AG08395 (cell line): ENCODE measurements at regions not wholly inside any gene's neighbourhood (a gene's known extent, or its start where the extent isn't known, plus 50 kb on each side); places are given as distances from the start of the nearest gene placed in this dataset.
A peak's percentile ranks its signal among the peaks of the same experiment; 100 is the strongest.

Experiments
- DNase-seq: peaks from one replicate; pipeline ENCODE4 v3.0.0; 2012; ENCODE audit warnings: mixed read lengths, low spot score

- no peak for DNase-seq
These were observed 130.3 kb upstream of the NUDT7 start for GRCh38 chr16:77592021-77592420.

GRCh38 chr16:77594057-77594456 lies 128.3 kb upstream of the NUDT7 start:
- DNase-seq = no peak

DNA sequence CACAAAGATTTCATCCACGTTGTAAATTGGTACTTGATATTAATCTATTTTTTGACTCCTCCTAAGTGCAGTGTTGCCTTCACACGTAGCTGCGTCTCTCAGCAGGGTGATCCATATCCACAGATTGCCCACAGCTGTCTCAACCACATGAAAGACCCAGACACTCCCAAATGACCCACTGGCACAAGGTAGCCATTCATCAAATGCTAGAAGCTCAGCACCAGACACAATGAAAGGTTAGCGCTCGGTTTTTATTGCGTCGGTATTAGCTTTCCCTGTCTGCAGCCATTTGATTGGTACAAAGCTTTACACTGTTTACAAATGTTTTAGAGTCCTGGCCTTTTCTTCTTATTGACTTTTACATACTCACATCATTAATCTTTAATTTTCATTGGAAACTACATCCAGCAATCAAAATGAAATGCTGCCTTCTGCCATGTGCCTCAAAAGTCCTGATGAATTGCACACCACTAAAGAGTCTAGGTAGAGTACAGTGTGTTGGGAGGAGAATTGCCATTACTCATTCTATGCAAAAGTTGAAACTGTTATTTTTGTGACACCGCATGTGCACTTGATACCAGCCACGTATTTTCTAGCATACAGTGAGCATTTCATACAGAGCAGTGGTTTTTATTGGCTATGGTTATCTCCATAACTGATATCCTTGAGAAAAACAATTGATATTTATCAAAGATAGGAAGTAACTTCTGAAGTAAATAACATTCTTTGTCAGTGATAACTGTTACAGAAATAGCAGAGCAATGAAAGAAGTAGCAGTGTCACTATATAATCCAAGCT lies 127.3 kb upstream of the NUDT7 start:
- DNase-seq = no peak

DNA sequence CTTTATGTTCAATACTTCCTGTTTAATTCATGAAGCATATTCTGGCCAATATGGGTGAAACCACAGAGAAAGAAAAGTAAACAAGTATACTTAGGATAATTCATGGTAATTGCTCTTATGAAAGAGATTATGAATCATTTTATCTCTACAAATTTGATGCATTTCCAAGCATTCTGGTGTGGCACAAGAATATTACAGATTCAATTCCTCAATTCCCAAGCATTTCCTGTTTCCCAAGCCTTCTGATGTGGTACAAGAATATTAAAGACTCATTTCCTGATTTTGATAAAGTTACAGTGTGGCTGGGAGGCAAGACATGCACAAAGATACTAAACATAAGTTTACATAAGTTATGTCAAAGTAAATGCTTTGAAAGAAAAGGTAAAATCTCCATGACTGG lies 126.1 kb upstream of the NUDT7 start:
- no peak for DNase-seq

GRCh38 chr16:77599793-77600415 lies 122.4 kb upstream of the NUDT7 start:
- peak; percentile 46 for DNase-seq

DNA sequence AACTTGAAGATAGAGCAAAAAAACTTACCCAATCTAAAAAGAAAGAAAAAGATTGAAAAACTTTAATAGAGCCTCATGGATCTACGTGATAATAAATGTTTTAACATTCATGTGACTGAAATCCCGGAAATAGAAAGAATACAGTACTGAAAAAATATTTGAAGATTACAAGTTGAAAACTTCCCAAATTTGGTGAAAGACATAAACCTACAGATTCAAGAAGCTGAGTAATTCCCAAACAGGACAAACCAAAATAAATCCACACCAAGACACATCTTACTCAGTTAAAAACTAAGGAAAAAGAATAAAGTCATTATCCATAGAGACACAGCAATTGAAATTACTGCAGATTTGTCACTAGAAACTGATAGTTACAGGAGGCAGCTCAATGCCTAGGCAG lies 121.8 kb upstream of the NUDT7 start:
- no peak for DNase-seq

DNA sequence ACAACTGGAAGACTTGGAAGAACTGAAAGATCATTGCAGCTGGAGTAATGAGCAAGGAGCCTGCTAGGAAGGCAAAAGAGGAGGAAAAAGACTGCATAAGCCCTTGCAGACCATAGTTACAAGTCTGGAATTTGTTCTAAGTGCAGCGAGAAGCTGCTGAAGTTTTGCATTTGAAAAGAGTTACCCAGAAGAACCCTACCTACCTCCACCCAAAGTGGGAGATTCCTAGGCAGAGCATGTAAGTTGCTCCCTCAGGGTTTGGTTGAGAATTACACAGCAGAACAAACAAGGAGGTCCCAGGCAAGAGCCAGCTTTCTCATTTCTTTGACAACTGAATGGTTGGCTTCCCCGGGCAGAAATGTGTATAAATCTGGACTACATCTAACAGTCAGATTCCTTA lies 118.7 kb upstream of the NUDT7 start:
- DNase-seq = no peak

GRCh38 chr16:77610496-77610895 lies 111.8 kb upstream of the NUDT7 start:
- DNase-seq = no peak

DNA sequence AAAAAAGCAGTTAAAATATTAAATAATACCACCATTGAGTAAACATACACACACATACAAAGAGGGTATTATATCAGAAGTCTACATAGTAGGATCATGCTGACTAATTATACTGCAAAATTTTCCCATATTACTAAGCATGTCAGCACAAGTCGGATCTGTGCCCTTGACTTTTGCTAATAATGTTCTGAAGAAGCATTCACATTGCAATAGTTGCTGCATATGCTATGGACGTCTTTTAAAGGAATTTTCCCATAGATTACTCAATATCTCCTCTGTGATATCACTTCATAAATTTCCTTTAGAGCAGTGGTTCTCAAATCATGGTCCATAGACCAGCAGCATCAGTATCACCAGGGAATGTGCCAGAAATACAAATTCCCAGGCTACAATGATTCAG lies 110.9 kb upstream of the NUDT7 start:
- DNase-seq = no peak

DNA sequence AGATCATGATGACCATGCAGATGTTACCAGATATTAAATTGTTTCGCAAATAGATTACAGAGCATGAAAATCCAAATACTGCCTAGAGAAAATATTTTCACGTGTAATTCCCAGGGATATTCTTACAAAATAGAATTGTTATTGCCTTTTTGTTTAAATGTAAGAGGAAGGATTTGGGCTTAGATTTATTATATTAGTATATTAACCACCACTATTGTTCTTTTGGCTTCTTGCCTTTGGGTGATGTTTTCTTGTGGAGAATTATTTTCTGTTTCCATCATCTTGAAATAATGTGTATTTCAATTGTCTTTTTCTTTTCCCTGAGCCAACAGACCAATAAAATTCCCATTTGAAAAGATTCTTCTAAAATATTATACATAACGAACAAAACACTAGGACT lies 109.7 kb upstream of the NUDT7 start:
- DNase-seq = no peak

GRCh38 chr16:77613095-77613494 lies 109.2 kb upstream of the NUDT7 start:
- DNase-seq = no peak

- no peak for DNase-seq
These were observed 104.8 kb upstream of the NUDT7 start for GRCh38 chr16:77617553-77617952.

DNA sequence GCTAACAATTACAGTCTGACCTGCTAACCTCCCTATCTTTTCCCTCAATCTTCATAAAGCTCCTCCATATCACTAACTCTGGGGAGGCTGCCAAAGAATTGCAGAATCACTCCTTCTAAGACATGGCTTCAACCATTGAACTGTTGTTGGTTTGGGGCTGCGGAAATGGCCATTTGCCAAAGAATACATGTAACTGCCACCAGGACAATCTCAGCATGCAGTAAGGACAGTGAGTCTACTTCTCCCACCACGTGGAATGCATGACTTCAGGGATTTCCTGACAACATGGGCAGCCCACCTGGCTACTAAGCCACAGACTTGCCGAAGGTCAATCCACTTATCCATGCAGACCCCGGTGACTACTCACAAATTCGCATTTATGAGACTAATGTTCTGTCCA lies 104.3 kb upstream of the NUDT7 start:
- DNase-seq = no peak

DNA sequence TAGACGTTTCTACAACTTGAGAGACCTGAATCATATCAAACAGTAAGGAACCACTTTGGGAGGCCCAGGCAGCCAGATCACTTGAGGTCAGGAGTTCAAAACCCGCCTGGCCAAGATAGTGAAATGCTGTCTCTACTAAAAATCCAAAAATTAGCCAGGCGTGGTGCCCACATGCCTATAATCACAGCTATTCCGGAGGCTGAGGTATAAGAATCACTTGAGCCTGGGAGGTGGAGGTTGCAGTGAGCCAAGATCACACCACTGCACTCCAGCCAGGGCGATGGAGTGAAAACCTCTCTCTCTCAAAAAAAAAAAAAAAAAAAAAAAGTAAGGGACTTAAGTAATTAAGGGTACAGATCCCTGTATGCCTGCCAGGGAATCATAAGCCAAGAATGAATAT lies 103.4 kb upstream of the NUDT7 start:
- no peak for DNase-seq

- DNase-seq = no peak
These were observed 98.2 kb upstream of the NUDT7 start for GRCh38 chr16:77624085-77624484.

GRCh38 chr16:77636615-77637014 lies 85.7 kb upstream of the NUDT7 start:
- DNase-seq = no peak

- no peak for DNase-seq
These were observed 84.4 kb upstream of the NUDT7 start for GRCh38 chr16:77637940-77638339.

GRCh38 chr16:77643176-77643575 lies 79.1 kb upstream of the NUDT7 start:
- DNase-seq = no peak

GRCh38 chr16:77645764-77646163 lies 76.5 kb upstream of the NUDT7 start:
- no peak for DNase-seq

DNA sequence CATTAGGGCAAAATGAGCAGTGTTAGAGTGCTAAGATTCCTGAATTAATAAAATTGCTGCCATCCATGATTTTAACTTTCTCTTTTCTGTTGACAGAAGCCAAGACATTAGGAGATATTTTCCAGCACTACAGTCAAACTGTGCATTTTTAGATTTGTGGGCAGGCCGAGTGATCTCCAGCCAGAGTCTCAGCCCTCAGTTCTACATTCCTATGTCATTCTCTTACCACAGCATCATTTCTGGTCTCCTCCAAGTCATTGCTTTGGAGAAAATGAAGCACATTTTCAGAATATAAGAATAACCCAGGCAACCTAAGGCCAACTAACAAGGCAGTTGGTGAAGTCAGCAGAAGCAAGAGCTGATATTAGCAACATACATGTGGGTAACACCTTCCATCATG lies 74.6 kb upstream of the NUDT7 start:
- DNase-seq = no peak

GRCh38 chr16:77650761-77651160 lies 71.6 kb upstream of the NUDT7 start:
- no peak for DNase-seq

- no peak for DNase-seq
These were observed 69.9 kb upstream of the NUDT7 start for GRCh38 chr16:77652399-77652798.

DNA sequence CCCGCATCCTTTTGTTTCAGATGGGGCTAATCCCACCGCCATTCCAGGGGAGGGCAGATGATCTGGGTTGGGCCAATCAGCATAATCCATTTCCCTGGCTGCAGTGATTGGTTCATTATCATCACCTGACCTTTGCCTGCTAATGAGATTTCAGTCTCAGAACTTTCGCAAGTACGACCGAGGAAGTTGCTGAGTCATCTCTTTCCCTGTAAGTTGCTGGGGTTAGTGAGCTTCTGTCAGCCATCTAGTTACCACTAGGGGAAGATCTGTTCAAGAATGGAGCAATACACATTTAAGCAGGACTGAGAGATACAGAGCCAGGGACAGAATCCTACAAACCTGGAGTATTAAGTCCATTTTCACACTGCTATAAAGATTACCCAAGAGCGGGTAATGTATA lies 65.3 kb upstream of the NUDT7 start:
- no peak for DNase-seq

- DNase-seq = peak; percentile 53
These were observed 62.0 kb upstream of the NUDT7 start for GRCh38 chr16:77660311-77660710.
